ENCODE measurements at regions not wholly inside any gene's neighbourhood (a gene's known extent, or its start where the extent isn't known, plus 50 kb on each side); places are given as distances from the start of the nearest gene placed in this dataset.
"Not testable (repeated sequence)": the region's sequence is repeated elsewhere in the genome, so short reads cannot be mapped to it uniquely, and the experiment has no call there.

DNA sequence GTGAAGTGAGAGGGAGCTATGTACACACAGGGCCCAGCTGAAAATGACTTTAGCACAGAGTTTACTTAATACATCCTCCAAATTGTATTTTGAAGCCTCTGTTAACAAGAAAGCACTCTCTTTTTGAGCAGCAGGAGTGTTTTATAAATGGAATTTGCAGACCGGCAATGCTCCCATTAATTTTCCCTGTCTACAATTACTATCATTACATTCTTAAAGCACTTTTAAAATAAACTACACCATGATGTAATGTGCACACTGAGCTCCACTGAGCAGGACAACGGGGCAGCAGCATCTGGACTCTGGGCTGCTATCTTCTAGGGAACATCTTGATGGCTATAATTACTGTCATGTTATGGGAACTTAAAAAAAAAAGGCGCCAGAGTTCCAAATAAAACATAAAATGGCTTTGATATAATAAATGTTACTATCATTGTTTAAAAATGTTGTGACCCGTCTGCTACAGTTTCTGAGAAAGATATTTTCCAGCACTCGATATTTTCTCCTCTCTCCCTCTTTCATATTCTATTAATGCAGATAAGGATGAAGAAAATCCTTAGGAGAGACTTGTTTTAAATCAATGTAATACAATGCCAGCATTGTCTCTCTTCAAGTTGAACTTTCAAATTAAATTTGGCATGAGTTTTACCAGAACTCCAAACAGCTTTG, 150.9 kb downstream of the HLX start:
- DNase-seq: no peak

DNA sequence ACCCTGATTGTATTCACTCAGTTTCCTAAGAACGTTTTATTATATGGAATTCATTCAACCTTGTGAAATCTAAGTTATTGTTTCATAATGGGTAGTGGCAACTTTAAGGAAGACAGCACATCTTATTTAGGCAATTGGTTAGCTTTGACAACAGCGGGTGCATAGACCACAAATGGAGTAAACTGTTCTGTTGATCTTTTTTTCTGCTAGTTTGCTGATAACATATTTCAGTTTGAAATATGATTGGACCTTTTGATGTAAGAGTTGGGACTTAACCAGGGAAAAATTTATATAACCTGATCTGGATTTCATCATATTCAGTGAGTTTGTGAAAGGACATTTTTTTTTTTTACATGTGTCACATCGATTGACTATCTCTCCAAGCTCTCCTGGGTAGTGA, 151.7 kb downstream of the HLX start:
- no peak for DNase-seq

DNA sequence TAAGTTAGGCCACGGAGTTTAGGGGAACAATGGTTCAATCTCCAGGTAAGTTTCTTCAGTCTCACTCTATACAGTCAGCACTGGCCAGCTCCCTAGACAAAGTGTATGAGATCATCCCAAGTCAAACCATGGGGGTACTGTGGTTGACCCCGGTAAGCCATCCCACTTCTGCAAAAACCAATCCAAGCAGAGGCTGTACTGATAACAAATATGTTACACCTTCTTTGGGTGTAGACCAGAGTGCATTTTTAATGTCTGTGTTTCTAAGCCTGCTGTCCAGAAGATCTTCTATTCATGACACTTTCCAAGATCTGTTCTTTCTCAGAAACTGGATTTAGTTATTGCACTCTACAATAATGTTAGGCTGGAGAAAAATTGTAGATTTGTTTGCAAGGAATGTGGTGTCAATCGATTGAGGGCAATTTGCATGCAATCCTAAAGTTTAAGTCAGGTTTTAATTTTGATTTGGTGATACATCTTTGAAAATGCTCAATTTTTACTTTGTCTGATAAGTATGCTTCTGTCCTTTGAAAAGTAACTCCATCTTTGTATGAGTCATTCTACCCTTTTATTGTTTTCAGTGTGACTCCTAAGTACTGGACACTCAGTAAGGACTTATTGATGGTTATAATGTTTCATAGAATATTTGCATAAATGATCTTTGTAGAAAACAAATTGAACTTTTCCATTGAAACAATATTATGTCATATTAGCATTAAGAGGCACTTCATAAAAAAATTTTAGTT, 152.4 kb downstream of the HLX start:
- no peak for DNase-seq

DNA sequence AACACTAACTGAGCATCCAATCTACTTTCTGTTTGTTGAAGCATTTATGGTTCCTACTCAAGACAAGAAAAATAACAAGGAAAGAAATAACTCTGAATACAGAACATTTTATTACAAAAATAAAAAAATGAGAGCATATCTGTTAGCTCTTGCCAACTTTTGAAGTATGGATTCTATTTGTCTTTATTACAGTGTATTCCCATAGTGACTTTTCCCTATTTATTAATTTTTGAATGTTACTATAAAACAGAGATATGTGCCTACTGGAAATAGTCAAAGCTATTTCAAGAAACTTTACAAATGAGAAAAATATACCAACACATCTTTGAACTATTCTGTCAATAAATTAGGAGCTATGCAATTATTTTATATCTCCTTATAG, 153.0 kb downstream of the HLX start:
- no peak for DNase-seq

DNA sequence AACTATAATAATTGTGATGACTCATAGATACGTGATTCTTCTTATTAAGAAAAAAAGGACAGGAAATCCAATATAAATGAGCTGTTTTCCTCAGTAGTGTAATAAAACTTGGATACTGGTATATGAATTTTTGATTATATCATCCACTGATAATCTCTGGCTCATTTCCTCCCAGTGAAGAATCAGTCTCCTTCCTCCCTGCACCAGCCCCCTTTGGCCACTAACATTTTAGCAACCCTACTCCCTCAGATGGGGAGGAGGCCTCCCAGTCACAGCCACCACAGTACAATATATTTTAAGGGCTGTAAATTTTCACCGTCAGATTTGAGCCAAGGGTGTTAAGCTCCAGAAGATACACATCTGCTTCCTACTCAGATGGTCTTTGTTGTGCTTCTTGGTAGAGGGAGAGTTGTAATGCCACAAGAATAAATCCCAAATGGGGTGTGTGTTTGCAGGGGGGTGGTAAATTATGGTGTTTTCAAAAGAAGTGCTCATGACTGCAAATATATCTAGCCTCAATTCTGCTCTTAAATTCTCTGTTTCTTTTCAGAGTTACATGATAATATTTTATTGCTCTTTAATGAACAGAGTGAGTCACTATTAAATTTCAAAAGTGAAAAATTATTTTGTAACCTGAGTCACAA, 153.5 kb downstream of the HLX start:
- DNase-seq: no peak

DNA sequence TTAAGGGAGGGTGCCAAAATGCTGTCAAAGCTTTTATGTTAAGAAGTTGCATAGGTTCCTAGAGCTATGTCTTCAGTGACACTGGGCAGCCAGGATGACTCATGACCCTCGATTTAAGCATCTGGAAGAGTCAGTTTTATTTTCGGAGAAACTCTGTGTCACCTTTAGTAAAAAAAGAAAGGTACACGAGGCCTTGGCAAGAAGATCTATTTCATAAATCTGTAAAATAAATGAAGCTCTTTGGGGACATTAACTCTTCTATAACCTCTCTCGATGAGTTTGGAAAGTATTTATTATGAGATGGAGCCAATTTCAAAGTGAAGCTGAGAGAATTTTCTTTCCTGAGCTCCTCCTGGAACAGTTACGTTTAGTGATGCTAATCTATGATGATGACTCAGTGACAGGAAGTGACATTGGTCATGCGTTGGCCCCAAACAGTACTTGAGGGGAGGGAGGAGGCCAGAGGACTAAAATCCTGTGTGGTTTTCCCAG, 156.5 kb downstream of the HLX start:
- no peak for DNase-seq

DNA sequence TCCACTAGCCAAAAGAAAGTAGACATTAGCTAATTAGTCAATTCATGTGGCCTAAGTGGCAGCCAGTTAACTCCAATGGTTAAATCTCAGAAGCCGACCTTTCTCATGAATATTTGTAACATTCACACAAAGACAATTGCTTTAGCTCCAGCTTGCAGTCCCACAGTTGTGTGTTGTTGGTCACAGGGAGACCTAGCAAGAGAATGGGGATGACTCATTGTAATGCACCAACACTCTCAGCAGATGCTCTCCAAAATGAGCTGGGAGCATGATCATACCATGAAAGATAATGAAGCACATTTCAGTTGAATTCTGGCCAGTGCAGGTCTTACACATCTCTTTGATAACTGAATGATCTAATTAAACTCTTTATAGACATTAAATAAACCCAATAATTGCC, 160.4 kb downstream of the HLX start:
- no peak for DNase-seq

DNA sequence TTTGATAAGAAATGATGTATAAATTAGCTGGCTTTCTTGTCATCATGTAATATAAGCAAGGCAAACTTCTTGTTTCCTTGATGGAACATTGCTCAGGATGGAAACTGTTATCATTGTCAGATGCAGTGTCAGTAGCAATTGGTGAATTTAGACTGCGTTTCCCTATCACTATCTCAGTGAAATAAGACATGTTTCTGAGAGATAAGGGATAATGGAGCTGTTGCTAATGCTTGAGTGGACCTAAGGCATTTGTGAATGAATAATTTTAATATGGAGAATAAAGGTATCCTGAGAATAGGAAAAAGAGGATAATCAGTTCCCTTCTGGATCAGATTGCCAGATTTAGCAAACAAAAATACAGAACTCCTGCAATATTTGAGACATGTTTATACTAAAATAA, 160.9 kb downstream of the HLX start:
- DNase-seq: no peak

DNA sequence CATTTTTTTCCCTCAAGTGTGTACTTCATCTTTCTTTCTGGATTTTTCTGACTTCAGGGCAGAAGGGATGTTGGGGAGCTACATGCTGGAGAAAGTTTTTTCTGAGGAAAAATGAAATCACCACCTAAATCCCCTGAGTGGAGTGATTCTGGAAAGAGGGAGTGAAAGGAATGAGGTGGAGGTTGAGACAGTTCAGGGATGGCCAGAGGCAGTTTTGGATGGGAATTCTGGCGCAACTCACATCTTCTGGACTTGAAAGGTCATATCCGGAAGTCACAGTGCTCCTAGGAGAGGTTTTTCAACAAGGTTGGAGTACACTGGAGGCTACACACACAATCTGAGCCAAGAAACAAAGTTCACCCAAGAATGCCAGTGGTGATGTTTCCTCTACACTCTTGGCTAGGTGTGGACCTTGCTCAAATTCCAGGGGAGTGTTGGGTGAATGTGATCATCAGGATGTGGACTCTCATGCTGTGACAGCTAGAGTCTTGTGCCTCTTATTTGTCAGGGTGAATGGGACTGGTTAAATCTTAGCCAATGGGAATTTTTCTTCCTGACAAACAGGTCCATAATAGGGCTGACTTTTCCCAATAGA, 161.5 kb downstream of the HLX start:
- no peak for DNase-seq

DNA sequence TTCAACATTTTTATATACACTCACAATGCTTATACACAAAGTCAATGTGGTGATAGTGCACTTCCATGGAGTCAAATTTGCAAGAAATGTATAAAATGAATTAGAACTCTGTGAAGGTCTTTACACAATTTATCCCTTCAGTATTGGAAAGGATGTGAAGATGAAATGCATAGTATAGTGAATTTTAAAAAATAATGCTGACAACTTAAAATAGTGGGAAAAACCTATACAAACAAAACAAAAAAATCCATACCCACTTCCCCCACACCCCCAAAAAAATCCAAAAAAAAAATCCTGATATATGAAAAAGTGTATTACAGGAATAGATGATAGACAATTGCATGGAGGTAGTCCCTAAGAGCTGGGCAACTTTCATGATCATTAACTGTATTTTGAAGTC, 165.3 kb downstream of the HLX start:
- DNase-seq: no peak

DNA sequence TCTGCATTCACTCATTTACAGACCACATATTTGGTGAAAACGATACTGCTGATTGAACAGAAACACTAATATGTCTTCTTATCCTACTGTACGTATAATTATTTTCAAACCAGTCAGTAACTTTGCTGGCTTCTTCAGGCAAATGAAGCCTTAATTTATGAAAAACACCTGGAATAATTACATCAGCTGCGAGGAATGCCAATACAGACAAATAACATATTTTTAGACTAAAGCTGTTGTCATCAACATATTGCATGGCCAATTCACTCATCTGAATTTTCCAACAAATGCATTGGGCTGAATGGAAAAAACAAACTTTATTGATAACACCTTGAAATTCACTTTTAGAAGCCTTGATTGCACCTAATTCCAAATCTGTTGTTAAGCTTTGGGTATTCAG, 165.9 kb downstream of the HLX start:
- no peak for DNase-seq

DNA sequence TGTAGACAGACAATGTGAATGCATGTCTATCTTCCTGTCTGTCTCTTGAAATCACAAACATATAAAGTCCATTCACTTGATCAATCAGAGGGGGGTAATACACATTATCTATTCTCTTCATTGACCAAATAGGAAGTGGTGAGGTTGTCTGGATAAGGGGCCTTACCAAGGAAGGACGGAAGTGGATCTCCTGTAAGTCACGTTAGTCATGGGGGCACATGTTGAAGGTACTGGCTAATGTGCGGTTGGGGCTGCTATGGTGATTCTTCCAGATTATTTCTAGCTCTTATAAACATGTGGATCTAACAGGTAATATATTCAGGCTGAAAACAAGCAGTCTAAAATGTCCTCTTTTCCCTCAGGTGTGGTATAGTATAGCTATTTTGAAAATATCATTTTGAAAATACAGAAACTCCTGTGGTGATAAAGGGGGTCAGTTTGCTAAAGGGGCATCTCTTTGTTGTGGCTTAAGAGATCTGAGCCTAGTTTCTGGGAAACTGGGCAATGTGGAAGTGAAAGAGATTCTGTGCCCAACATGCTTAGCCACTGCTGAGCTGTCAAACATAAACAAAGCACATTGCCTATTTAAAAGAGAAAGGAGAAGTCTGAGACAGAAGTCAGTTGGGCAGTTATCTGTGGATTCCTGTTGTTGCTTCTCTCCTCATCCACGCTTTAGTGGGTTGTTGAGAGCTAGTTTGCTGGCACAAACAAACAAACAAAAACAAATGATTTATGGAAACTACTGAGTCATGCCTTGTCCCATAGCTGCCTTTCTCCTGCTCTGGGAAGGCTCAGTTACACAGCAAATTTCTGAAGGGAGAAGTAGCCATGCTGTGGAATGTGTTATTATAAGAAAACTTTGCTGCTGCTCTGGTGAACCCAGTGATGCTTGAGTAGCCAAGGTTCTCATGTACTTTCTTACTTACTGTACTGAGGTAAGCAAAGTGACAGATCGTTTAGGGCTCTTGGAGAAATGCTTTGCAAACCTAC, 166.9 kb downstream of the HLX start:
- DNase-seq: no peak

DNA sequence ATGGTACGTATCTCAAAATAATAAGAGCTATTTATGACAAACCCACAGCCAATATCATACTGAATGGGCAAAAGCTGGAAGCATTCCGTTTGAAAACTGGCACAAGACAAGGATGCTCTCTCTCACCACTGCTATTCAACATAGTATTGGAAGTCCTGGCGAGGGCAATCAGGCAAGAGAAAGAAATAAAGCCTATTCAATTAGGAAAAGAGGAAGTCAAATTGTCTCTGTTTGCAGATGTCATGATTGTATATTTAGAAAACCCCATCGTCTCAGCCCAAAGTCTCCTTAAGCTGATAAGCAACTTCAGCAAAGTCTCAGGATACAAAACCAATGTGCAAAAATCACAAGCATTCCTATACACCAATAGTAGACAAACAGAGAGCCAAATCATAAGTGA, 172.1 kb downstream of the HLX start:
- DNase-seq: not testable (repeated sequence)

DNA sequence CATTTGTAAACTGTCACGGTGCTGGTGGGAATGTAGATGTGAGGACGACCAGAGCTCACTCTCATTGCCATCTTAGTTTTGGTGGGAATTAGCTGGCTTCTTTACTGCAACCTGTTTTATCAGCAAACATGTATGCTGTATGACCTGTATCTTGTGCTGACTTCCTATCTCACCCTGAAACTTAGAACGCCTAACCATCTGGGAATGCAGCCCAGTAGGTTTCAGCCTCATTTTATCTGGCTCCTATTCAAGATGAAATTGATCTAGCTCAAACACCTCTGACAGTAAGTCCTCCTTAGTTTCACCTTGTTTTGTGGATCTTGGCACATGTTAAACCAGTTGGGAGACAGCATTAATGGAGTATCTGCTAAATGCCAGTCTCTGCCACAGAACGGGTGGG, 174.6 kb downstream of the HLX start:
- no peak for DNase-seq

DNA sequence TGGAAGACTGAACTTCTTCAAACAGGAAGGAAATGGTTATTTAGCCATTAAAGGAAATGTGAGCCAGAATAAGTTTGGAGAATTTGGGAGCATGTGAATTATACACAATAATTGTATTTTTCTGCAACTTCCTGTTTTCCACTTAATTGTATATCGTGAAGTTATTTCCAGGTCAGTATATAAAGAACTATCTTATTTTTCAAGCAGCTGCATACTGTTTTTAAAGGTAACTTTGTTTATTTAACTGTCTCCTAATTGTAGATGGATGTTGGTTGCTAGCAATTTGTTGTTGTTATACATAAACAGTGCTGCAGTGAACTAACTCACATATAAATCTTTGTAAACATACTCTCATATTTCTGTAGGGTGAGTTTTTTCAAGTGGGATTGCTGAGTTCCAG, 180.3 kb downstream of the HLX start:
- DNase-seq: no peak

DNA sequence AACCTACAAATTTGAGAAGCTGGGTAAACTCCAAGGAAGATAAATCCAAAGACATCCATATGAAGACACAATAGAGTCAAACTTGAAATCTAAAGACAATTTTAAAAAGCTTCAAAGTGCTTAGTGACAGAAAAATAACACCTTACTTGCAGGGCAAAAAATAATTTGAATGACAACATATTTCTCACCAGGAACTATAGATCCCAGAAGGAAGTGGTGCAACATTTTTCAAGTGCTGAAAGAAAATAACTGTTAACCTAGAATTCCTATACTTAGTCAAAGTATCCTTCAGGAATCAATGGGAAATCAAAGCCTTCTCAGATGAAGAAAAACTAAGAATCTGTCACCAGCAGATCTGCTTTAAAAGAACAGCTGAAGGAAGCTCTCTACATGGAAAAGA, 184.4 kb downstream of the HLX start:
- no peak for DNase-seq

DNA sequence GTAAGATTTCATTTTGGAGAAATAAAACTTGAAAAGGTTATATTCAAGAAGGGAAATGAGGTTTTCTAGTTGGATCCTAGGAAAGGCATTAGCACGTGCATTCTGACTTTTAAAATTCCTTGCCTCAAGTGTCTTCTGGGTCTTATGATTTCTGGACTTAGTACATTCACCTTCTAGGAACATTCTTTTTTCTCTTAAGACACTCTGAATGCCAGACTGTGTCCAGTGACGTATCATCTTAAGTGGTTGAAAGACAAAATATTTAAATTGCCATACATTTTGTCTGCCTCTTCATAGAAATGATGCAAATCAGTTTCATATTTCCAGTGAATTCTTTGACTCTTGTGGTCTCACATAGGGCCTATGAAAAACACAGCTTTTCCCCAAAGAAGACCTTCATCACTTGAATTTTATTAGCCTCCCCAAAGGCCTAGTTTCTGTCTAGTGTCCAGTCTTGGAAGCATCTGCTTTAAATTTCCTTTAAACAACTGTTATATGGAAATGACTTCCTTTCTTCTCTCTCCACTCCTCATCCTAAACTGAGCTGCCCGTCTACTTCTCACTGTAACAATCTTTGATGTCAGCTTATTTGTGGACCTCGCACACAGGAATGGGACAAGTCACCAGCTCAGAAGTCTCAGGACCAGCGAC, 187.2 kb downstream of the HLX start:
- DNase-seq: no peak

DNA sequence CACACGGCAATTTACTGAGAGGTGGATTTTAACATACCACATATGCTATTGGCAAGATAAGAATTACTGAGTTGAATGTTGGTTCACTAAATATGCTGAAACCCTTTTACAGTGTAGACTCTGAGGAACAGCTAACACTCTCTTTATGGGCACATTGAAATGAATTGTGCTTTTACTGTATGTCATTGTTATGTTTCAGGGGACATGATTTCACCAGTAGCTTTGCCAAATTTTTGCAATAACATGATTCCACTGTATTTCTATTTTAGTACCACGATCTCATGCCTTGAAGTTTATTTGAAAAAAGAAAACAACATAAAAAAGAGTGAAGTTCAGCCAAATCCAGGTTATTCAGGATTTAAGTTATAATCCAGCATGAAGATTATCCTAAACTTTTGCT, 188.5 kb downstream of the HLX start:
- DNase-seq: no peak

DNA sequence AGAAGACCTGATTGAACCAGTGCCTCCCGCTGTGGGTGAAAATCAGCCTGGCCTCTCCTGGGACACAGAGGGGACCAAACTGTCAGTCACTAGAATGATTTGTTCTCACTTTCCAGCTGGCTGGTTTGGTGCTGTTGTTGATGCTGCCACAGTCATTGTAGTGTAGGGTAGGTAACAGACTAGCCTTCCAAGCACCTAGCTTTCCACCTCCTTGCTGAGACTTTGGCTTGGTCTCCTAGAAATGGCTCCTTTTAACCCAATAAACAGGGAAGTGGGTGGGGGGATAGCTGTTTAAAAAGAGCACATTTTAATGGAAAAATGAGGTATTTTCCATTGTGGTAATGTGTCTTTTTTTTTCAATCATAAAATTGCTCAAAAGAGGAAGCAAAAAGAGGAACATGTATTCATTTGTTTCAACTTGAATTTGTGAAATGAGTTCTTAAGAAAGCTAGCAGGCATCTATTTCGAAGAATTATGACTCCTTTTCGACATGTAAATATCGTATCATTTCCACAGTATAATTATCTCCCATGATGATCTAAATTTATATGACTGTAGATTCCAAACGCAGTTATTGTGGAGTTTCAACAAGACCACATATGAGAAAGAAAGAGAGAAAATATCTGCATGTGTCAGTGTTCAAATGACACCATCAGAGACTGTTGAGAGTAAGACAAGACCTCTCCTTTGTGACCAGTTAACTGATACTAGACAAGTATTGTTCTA, 190.1 kb downstream of the HLX start:
- DNase-seq: no peak

DNA sequence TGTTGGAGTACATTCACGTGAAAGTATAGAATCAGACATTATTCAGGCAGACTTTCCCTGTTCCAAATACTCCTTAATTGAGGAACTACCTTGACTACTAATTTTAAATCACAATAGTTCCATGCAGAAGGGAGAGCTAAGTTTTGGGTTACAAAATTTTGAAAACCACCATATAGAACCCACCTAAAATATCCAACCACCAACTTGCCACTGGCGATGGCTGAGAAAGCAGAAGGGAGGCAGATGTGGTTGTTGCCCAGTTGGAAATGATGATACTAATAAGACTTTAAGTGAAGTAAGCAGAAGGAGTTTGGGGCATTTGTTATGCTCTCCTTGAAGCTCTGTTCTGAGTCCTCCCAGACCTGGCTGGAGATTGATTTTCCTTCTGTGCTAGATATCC, 190.7 kb downstream of the HLX start:
- DNase-seq: no peak

DNA sequence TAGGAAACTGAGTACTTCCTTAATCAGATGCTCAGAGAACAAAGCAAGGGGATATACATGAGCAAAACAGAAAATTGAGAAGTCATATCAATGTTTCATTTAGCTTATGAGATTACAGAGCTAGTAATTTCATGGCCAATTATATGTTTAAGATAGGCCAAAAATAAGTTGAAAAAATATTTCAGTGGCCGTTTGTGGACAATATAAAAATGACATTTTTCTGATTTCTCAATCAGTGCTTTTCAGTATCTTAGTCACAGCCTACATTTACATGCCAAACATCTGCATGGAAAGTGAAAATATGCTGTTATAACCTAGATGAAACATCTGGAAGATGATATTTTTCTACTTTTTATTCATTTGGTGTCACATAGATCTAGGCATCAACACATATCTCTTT, 192.5 kb downstream of the HLX start:
- no peak for DNase-seq

Measured in CD4-positive, alpha-beta T cell treated with Interleukin-17A for 4 hours (primary cell).